A673 (cell line): ENCODE measurements at regions not wholly inside any gene's neighbourhood (a gene's known extent, or its start where the extent isn't known, plus 50 kb on each side); places are given as distances from the start of the nearest gene placed in this dataset.

Source experiments
- BruUV-seq: library from RNA; stranded (reverse); fragments of 400-500 nt; replicated peaks from 2 replicates; lab custom pipeline; 2021; lab: Mats Ljungman, UMichigan
- CTCF ChIA-PET: fragments of 300-600 bp; sonication (Branson Sonifier 250); formaldehyde crosslinking; loops from one replicate; lab custom pipeline; 2022; ENCODE audit warnings: antibody characterized with exemption; lab: Charles Lee
- POLR2A ChIA-PET: fragments of 300-600 bp; sonication (Branson Sonifier 250); formaldehyde crosslinking; loops from one replicate; lab custom pipeline; 2022; ENCODE audit warnings: antibody characterized with exemption; ENCODE audit not compliant: low non-redundant PET; lab: Charles Lee
- DNase-seq: peaks from one replicate; pipeline ENCODE4 v3.0.0-alpha.2; 2015; ENCODE audit warnings: low spot score
- H3K27ac ChIP-seq: fragments of 200-600 bp; sonication (generic); 2 replicates; pipeline ENCODE4 v1.5.1; 2016; ENCODE audit warnings: mixed run types, low read depth, mild to moderate bottlenecking, mixed read lengths, antibody characterized with exemption, low read length; ENCODE audit not compliant: poor library complexity, severe bottlenecking
- H3K27me3 ChIP-seq: fragments of 200-600 bp; sonication (generic); replicated peaks from 2 replicates; pipeline ENCODE4 v1.6.1; 2017; ENCODE audit warnings: mixed run types, low read depth, mild to moderate bottlenecking, mixed read lengths, antibody characterized with exemption, low read length; ENCODE audit not compliant: insufficient read depth, poor library complexity
- H3K36me3 ChIP-seq: fragments of 200-600 bp; sonication (generic); 2 replicates; pipeline ENCODE4 v1.6.1; 2016; ENCODE audit warnings: mixed run types, mild to moderate bottlenecking, mixed read lengths, antibody characterized with exemption, low read length; ENCODE audit not compliant: insufficient read depth, poor library complexity, severe bottlenecking
- H3K4me1 ChIP-seq: fragments of 200-600 bp; sonication (generic); 2 replicates; pipeline ENCODE4 v1.6.1; 2017; ENCODE audit warnings: mixed run types, mild to moderate bottlenecking, mixed read lengths, antibody characterized with exemption, low read length; ENCODE audit not compliant: insufficient read depth, poor library complexity, severe bottlenecking
- H3K4me3 ChIP-seq: fragments of 200-600 bp; sonication (generic); 2 replicates; pipeline ENCODE4 v1.5.1; 2016; ENCODE audit warnings: low read depth, mixed run types, mild to moderate bottlenecking, mixed read lengths, low read length; ENCODE audit not compliant: poor library complexity, severe bottlenecking
- H3K9me3 ChIP-seq: fragments of 200-600 bp; sonication (generic); 2 replicates; pipeline ENCODE4 v1.6.1; 2016; ENCODE audit warnings: mixed run types, low read depth, mild to moderate bottlenecking, mixed read lengths, antibody characterized with exemption, low read length; ENCODE audit not compliant: poor library complexity, severe bottlenecking
- CTCF ChIP-seq: fragments of 300-800, 200-600 bp; sonication (generic); conservative IDR thresholded peaks from 2 replicates; pipeline ENCODE4 v1.5.1; 2017; ENCODE audit warnings: low read depth, mild to moderate bottlenecking, antibody characterized with exemption, low read length, moderate library complexity, mixed read lengths
- EZH2 ChIP-seq: fragments of 200-600 bp; sonication (generic); IDR thresholded peaks from 2 replicates; pipeline ENCODE4 v1.6.1; 2017; ENCODE audit warnings: borderline replicate concordance, low read depth, mild to moderate bottlenecking, mixed read lengths, antibody characterized with exemption, low read length; ENCODE audit not compliant: poor library complexity, severe bottlenecking
- intact Hi-C: fragments of 100-400 bp; cut with micrococcal nuclease; formaldehyde crosslinking; loops from one replicate; pipeline ENCODE4 v1.10.0; 2022; ENCODE audit not compliant: unreplicated experiment

GRCh38 chr20:7359739-7360138 lies 580.5 kb downstream of the HAO1 start:
- Histone ChIP-seq H3K36me3 (no peaks in the 10 kb centered on the region), H3K4me3 (no peak overlapping the region), H3K4me1 (no peaks in the 10 kb centered on the region), H3K27me3 (no peaks in the 10 kb centered on the region), H3K9me3 (no peaks in the 10 kb centered on the region), H3K27ac (no peak overlapping the region)
- TF ChIP-seq CTCF: no peak
- TF ChIP-seq EZH2: no peak
- CTCF ChIA-PET: no interaction called here
- DNase-seq: no peak
- intact Hi-C loops: no loop called here
- POLR2A ChIA-PET: no interaction called here
- no TSS peak for BruUV-seq

GRCh38 chr20:7361321-7361720 lies 578.9 kb downstream of the HAO1 start:
- CTCF ChIA-PET: no interaction called here
- intact Hi-C loops: no loop called here
- BruUV-seq: no TSS peak

GRCh38 chr20:7361931-7362330 lies 578.3 kb downstream of the HAO1 start:
- intact Hi-C loops: no loop called here
- Histone ChIP-seq H3K27ac (no peak overlapping the region), H3K27me3 (no peaks in the 10 kb centered on the region), H3K9me3 (no peaks in the 10 kb centered on the region), H3K4me3 (no peak overlapping the region), H3K4me1 (no peaks in the 10 kb centered on the region), H3K36me3 (no peaks in the 10 kb centered on the region)
- no TSS peak for BruUV-seq
- ChIA-PET CTCF (no interaction called here), POLR2A (no interaction called here)
- TF ChIP-seq EZH2: no peak
- no peak for TF ChIP-seq CTCF
- DNase-seq: no peak

More at GRCh38 chr20:7361321-7361720, 578.9 kb downstream of the HAO1 start:
- no peaks in the 10 kb centered on the region for H3K36me3 ChIP-seq
- no peak overlapping the region for H3K27ac ChIP-seq
- no peaks in the 10 kb centered on the region for H3K9me3 ChIP-seq
- TF ChIP-seq CTCF (no peak), EZH2 (no peak)
- no peaks in the 10 kb centered on the region for H3K27me3 ChIP-seq
- no peaks in the 10 kb centered on the region for H3K4me1 ChIP-seq
- no peak overlapping the region for H3K4me3 ChIP-seq
- no peak for DNase-seq
- POLR2A ChIA-PET: no interaction called here
